Liver (tissue), 8 donors: ENCODE measurements at regions not wholly inside any gene's neighbourhood (a gene's known extent, or its start where the extent isn't known, plus 50 kb on each side); places are given as distances from the start of the nearest gene placed in this dataset.

Experiments used
- DNase-seq: peaks from one replicate; pipeline ENCODE4 v3.0.0-alpha.2; 2017; ENCODE audit warnings: low spot score
- H3K27ac ChIP-seq, 2 donors: one replicate each; pipeline ENCODE4 v1.7.0; 2013; ENCODE audit warnings: inconsistent platforms in 2 of 2, low read length in 2 of 2, control low read depth in 1 of 2, low read depth in 1 of 2, mild to moderate bottlenecking in 1 of 2
- H3K27me3 ChIP-seq, 4 donors: one replicate each; pipeline versions ENCODE4 v1.6.1 to v1.7.0; 2013; ENCODE audit warnings: low read length in 3 of 4, inconsistent platforms in 1 of 4, mild to moderate bottlenecking in 1 of 4, moderate library complexity in 1 of 4; ENCODE audit not compliant: control insufficient read depth in 4 of 4, insufficient read depth in 4 of 4
- H3K36me3 ChIP-seq, 4 donors: one replicate each; pipeline versions ENCODE4 v1.6.1 to v1.7.0; 2013; ENCODE audit warnings: low read length in 3 of 4, mild to moderate bottlenecking in 3 of 4, low read depth in 1 of 4, moderate library complexity in 1 of 4; ENCODE audit not compliant: control insufficient read depth in 4 of 4, insufficient read depth in 3 of 4
- H3K4me1 ChIP-seq, 4 donors: one replicate each; pipeline versions ENCODE4 v1.6.1 to v1.7.0; 2013; ENCODE audit warnings: low read length in 3 of 4, mild to moderate bottlenecking in 3 of 4, moderate library complexity in 1 of 4; ENCODE audit not compliant: control insufficient read depth in 4 of 4, insufficient read depth in 4 of 4
- H3K4me3 ChIP-seq, 3 donors: one replicate each; pipeline versions ENCODE4 v1.6.1 to v1.7.0; 2013; ENCODE audit warnings: low read length in 3 of 3, control low read depth in 1 of 3, low read depth in 1 of 3, mild to moderate bottlenecking in 1 of 3
- H3K9ac ChIP-seq, 2 donors: one replicate each; pipeline ENCODE4 v1.7.0; 2013; ENCODE audit warnings: low read length in 2 of 2, mild to moderate bottlenecking in 2 of 2, moderate library complexity in 2 of 2, control low read depth in 1 of 2, low read depth in 1 of 2
- H3K9me3 ChIP-seq, 4 donors: one replicate each; pipeline versions ENCODE4 v1.6.1 to v1.7.0; 2013; ENCODE audit warnings: low read length in 3 of 4; ENCODE audit not compliant: control insufficient read depth in 4 of 4
- CTCF ChIP-seq: fragments of 150-350 bp; IDR thresholded peaks from 2 replicates; pipeline ENCODE4 v1.5.1; 2017; ENCODE audit warnings: improper control_type of control experiment, low read depth, low read length; ENCODE audit not compliant: missing input control
- EGR1 ChIP-seq, 2 donors: IDR thresholded peaks; 2 replicates each; pipeline ENCODE4 v1.6.1; 2016 to 2018; ENCODE audit warnings: antibody characterized with exemption in 2 of 2, low read depth in 2 of 2
- FOXA1 ChIP-seq: IDR thresholded peaks from 2 replicates; pipeline ENCODE4 v1.6.1; 2016; ENCODE audit warnings: antibody characterized with exemption
- FOXA2 ChIP-seq: IDR thresholded peaks from 2 replicates; pipeline ENCODE4 v1.6.1; 2016; ENCODE audit warnings: antibody characterized with exemption
- GABPA ChIP-seq, 2 donors: IDR thresholded peaks in 1 of 2; conservative IDR thresholded peaks in 1 of 2; 2 replicates each; pipeline ENCODE4 v1.6.1; 2016; ENCODE audit warnings: antibody characterized with exemption in 2 of 2, mild to moderate bottlenecking in 1 of 2, moderate library complexity in 1 of 2
- HNF4A ChIP-seq, 2 donors: conservative IDR thresholded peaks; 2 replicates each; pipeline ENCODE4 v1.6.1; 2016; ENCODE audit warnings: antibody characterized with exemption in 2 of 2, mild to moderate bottlenecking in 2 of 2
- HNF4G ChIP-seq: IDR thresholded peaks from 2 replicates; pipeline ENCODE4 v1.6.1; 2016; ENCODE audit warnings: antibody characterized with exemption
- JUND ChIP-seq, 2 donors: IDR thresholded peaks; 2 replicates each; pipeline ENCODE4 v1.6.1; 2016; ENCODE audit warnings: antibody characterized with exemption in 2 of 2
- NR2F2 ChIP-seq: IDR thresholded peaks from 2 replicates; pipeline ENCODE4 v1.6.1; 2016; ENCODE audit warnings: antibody characterized with exemption
- RAD21 ChIP-seq, 2 donors: IDR thresholded peaks; 2 replicates each; pipeline ENCODE4 v1.6.1; 2016; ENCODE audit warnings: antibody characterized with exemption in 2 of 2, mild to moderate bottlenecking in 2 of 2
- RXRA ChIP-seq, 2 donors: IDR thresholded peaks; 2 replicates each; pipeline ENCODE4 v1.6.1; 2017 to 2018; ENCODE audit warnings: antibody characterized with exemption in 2 of 2, mild to moderate bottlenecking in 1 of 2
- SP1 ChIP-seq: IDR thresholded peaks from 2 replicates; pipeline ENCODE4 v1.6.1; 2018; ENCODE audit warnings: antibody characterized with exemption, mild to moderate bottlenecking
- TAF1 ChIP-seq: conservative IDR thresholded peaks from 2 replicates; pipeline ENCODE4 v1.6.1; 2016; ENCODE audit warnings: antibody characterized with exemption, mild to moderate bottlenecking
- YY1 ChIP-seq: IDR thresholded peaks from 2 replicates; pipeline ENCODE4 v1.6.1; 2016; ENCODE audit warnings: antibody characterized with exemption, mild to moderate bottlenecking
- ZBTB33 ChIP-seq: IDR thresholded peaks from 2 replicates; pipeline ENCODE4 v1.6.1; 2016; ENCODE audit warnings: antibody characterized with exemption
- WGBS: extraction: QIAGEN DNeasy Blood & Tissue Kit; methylation state at CpG from one replicate; pipeline ENCODE4 v1.1.7; 2013; 5-methylcytosine and 5-hydroxymethylcytosine counted together
- TF ChIP-seq, protein P1 (sequence below): IDR thresholded peaks from 2 replicates; pipeline ENCODE4 v1.6.1; 2016; ENCODE audit warnings: antibody characterized with exemption
- TF ChIP-seq, protein P2 (sequence below): IDR thresholded peaks from 2 replicates; pipeline ENCODE4 v1.6.1; 2016; ENCODE audit warnings: antibody characterized with exemption, mild to moderate bottlenecking
- donor health status: healthy.
- donor health status: healthy.
- donor health status: healthy.
- donor health status: healthy.
- donor health status: healthy.

DNA sequence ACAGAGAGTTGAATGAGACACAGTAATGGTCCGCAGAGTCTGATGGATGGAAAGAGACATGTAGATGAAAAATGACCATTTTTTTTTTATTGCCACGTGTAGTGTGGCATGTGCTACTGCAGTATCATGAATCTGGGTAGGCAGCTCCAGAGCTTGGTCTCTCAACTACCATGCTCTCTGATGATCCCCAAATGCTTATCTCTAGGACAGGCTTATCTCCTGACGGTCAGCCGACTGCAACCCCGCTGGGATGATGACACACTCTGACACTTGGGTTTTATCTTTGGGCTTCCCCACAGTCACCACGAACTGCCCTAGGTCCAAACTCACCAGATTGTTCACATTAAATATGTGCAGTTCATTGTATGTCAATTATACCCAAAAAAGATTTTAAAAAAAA, 239.7 kb downstream of the QDPR start:
- Histone ChIP-seq H3K4me3 (no peak overlapping the region), H3K27me3 (no peaks in the 10 kb centered on the region), H3K36me3 (no peaks in the 10 kb centered on the region), H3K4me1 (no peaks in the 10 kb centered on the region), H3K27ac (no peak overlapping the region), H3K9ac (no peak overlapping the region), H3K9me3 (no peaks in the 10 kb centered on the region)
- 40% methylated on average over 6 of the region's 6 CpGs for WGBS
- DNase-seq: no peak
- TF ChIP-seq FOXA2: no peak

GRCh38 chr4:17265653-17266052, 246.2 kb downstream of the QDPR start:
- Histone ChIP-seq H3K36me3 (no peaks in the 10 kb centered on the region), H3K9ac (no peak overlapping the region), H3K27me3 (no peaks in the 10 kb centered on the region), H3K4me1 (no peaks in the 10 kb centered on the region), H3K9me3 (no peaks in the 10 kb centered on the region), H3K4me3 (no peak overlapping the region), H3K27ac (no peak overlapping the region)
- no peak for TF ChIP-seq FOXA1
- TF ChIP-seq ZBTB33: no peak
- TF ChIP-seq YY1: no peak
- TF ChIP-seq RXRA (IDR thresholded peaks at IDR 0.05): no peak
- TF ChIP-seq HNF4A (conservative IDR thresholded peaks at IDR 0.05): no peak
- no peak for TF ChIP-seq NR2F2
- TF ChIP-seq FOXA2: no peak
- no peak for TF ChIP-seq JUND (IDR thresholded peaks at IDR 0.05)
- TF ChIP-seq SP1: no peak
- no peak for TF ChIP-seq TAF1
- TF ChIP-seq, protein P1, sequence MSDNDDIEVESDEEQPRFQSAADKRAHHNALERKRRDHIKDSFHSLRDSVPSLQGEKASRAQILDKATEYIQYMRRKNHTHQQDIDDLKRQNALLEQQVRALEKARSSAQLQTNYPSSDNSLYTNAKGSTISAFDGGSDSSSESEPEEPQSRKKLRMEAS: no peak
- no peak for TF ChIP-seq GABPA (IDR thresholded peaks at IDR 0.05 in 1 of 2, conservative IDR thresholded peaks at IDR 0.05 in 1 of 2)
- no peak for TF ChIP-seq CTCF
- no peak for TF ChIP-seq EGR1 (IDR thresholded peaks at IDR 0.05; ENCODE audit: low read depth in 2 of 2)
- no peak for TF ChIP-seq HNF4G
- TF ChIP-seq RAD21 (IDR thresholded peaks at IDR 0.05): no peak
- TF ChIP-seq, protein P2, sequence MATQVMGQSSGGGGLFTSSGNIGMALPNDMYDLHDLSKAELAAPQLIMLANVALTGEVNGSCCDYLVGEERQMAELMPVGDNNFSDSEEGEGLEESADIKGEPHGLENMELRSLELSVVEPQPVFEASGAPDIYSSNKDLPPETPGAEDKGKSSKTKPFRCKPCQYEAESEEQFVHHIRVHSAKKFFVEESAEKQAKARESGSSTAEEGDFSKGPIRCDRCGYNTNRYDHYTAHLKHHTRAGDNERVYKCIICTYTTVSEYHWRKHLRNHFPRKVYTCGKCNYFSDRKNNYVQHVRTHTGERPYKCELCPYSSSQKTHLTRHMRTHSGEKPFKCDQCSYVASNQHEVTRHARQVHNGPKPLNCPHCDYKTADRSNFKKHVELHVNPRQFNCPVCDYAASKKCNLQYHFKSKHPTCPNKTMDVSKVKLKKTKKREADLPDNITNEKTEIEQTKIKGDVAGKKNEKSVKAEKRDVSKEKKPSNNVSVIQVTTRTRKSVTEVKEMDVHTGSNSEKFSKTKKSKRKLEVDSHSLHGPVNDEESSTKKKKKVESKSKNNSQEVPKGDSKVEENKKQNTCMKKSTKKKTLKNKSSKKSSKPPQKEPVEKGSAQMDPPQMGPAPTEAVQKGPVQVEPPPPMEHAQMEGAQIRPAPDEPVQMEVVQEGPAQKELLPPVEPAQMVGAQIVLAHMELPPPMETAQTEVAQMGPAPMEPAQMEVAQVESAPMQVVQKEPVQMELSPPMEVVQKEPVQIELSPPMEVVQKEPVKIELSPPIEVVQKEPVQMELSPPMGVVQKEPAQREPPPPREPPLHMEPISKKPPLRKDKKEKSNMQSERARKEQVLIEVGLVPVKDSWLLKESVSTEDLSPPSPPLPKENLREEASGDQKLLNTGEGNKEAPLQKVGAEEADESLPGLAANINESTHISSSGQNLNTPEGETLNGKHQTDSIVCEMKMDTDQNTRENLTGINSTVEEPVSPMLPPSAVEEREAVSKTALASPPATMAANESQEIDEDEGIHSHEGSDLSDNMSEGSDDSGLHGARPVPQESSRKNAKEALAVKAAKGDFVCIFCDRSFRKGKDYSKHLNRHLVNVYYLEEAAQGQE: no peak
- WGBS: 82% methylated on average over 4 of the region's 4 CpGs
- DNase-seq: no peak
